ENCODE measurements at regions not wholly inside any gene's neighbourhood (a gene's known extent, or its start where the extent isn't known, plus 50 kb on each side); places are given as distances from the start of the nearest gene placed in this dataset.

GRCh38 chr5:121500310-121500709 lies 351.4 kb upstream of the FTMT start:
- intact Hi-C loops (cut with micrococcal nuclease), result no loop called here
- no peak overlapping the region for H3K4me2 ChIP-seq (ENCODE audit: insufficient read depth, low read length)
- H3K36me3 ChIP-seq (ENCODE audit: control insufficient read depth, insufficient read depth, low read length), result no peaks in the 10 kb centered on the region
- no peak for DNase-seq (ENCODE audit: extremely low read depth in 1 of 4, low spot score in 3 of 4)
- no TSS peak for BruUV-seq (replicated peaks)
- ATAC-seq, result no peak
- no peaks in the 10 kb centered on the region for H3K27me3 ChIP-seq (ENCODE audit: control insufficient read depth in 2 of 2, insufficient read depth in 2 of 2, low read length in 2 of 2)
- no peak overlapping the region for H3K27ac ChIP-seq (ENCODE audit: extremely low read depth, low read depth, low read length)
- WGBS (ENCODE audit: insufficient coverage, low coverage, missing lambda C conversion rate), result 64% methylated on average over 1 of the region's 2 CpGs
- H3K9me1 ChIP-seq (ENCODE audit: control insufficient read depth, insufficient read depth, low read length), result no peaks in the 10 kb centered on the region
- in situ Hi-C loops (cut with MboI), result no loop called here
- no peak for FAIRE-seq
- ChIA-PET POLR2A (no interaction called here), CTCF (ENCODE audit: low intra/inter-chr PET ratio) (no interaction called here)
- no peak overlapping the region for H2AFZ ChIP-seq (ENCODE audit: low read depth, low read length)
- TF ChIP-seq KDM1A (IDR thresholded peaks at IDR 0.05), result no peak
- TF ChIP-seq RBM17 (IDR thresholded peaks at IDR 0.05; ENCODE audit: borderline replicate concordance, low read depth, low read length), result no peak
- no peak for TF ChIP-seq TRIM25 (IDR thresholded peaks at IDR 0.05; ENCODE audit: borderline replicate concordance)
- no peak for TF ChIP-seq ZNF695 (CRISPR knock-in tag; IDR thresholded peaks at IDR 0.05)
- no peak for TF ChIP-seq PURB (CRISPR knock-in tag; IDR thresholded peaks at IDR 0.05; ENCODE audit: low read depth)
- H3K79me2 ChIP-seq (ENCODE audit: control insufficient read depth, insufficient read depth, low read length), result no peaks in the 10 kb centered on the region
- no peak overlapping the region for H3K4me3 ChIP-seq
- H3K9ac ChIP-seq (ENCODE audit: insufficient read depth in 1 of 2, low read depth in 2 of 2, low read length in 2 of 2), result no peak overlapping the region
- no peaks in the 10 kb centered on the region for H4K20me1 ChIP-seq (replicated peaks; ENCODE audit: control insufficient read depth, insufficient read depth, low read length)
- H3K9me3 ChIP-seq (replicated peaks; ENCODE audit: control insufficient read depth, insufficient read depth, low read depth, low read length), result no peaks in the 10 kb centered on the region; the same call in 1 of the 2 replicates
- H3K4me1 ChIP-seq (replicated peaks in 1 of 2; ENCODE audit: control insufficient read depth in 2 of 2, insufficient read depth in 2 of 2, low read length in 2 of 2), result no peaks in the 10 kb centered on the region

All from K562 (cell line).